MM.1S (cell line): ENCODE measurements at regions not wholly inside any gene's neighbourhood (a gene's known extent, or its start where the extent isn't known, plus 50 kb on each side); places are given as distances from the start of the nearest gene placed in this dataset.

ENCODE experiments used
- CTCF ChIP-seq: fragments of 300-600 bp; sonication (generic); IDR thresholded peaks from 2 replicates; pipeline ENCODE4 v1.5.1; 2016; ENCODE audit warnings: antibody characterized with exemption, low read length, mixed read lengths
- EZH2 ChIP-seq: fragments of 300-600 bp; sonication (generic); optimal IDR thresholded peaks from 2 replicates; pipeline ENCODE3; 2017; ENCODE audit warnings: low read depth, mild to moderate bottlenecking, antibody characterized with exemption, low read length, mixed read lengths
- EZH2phosphoT487 ChIP-seq: fragments of 300-600 bp; sonication (generic); IDR thresholded peaks from 2 replicates; pipeline ENCODE4 v1.6.1; 2018; ENCODE audit warnings: antibody characterized with exemption, low read length

GRCh38 chr13:107665926-107666458, 549.3 kb downstream of the LIG4 start:
- TF ChIP-seq CTCF (no peak), EZH2 (no peak), EZH2phosphoT487 (no peak)
